ENCODE measurements at regions not wholly inside any gene's neighbourhood (a gene's known extent, or its start where the extent isn't known, plus 50 kb on each side); places are given as distances from the start of the nearest gene placed in this dataset.
"Not testable (repeated sequence)": the region's sequence is repeated elsewhere in the genome, so short reads cannot be mapped to it uniquely, and the experiment has no call there.

DNA sequence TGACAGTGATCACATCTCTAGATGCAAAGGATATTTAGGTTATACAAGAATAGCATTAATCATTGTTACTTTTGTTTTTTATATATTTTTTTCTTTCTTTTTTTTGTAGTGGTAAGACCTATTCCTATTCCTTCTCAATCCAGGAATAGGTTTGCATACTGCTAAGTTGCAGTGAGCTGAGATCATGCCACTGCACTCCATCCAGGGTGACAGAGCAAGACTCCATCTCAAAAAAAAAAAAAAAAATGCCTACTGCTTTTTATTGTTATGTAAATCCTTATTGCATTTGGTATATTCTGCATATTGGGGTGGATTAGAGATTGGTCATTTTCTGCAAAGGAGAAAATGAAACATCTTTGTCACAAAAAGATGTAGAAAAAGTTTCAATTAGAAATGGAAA is 138.2 kb upstream of the FOLH1 start:
- peaks cover 3 to 11% of the 10 kb centered on the region in 2 experiments for H3K9me3 ChIP-seq (ENCODE audit: insufficient read depth in 2 of 2, low read depth in 1 of 2, low read length in 1 of 2)
- CTCF ChIA-PET (ENCODE audit: partially characterized antibody); H2BK120ac ChIP-seq (replicated peaks; ENCODE audit: low read depth, low read length); H3K36me3 ChIP-seq (ENCODE audit: control insufficient read depth in 2 of 4, insufficient read depth in 4 of 4, low read length in 3 of 4); H2AK5ac ChIP-seq (ENCODE audit: low read depth, low read length); H4K5ac ChIP-seq (ENCODE audit: insufficient read length, low read depth, low read length); H3K27me3 ChIP-seq (replicated peaks in 1 of 4; ENCODE audit: control insufficient read depth in 3 of 4, extremely low read depth in 1 of 4, insufficient read depth in 3 of 4, low read length in 3 of 4); H3K79me2 ChIP-seq (ENCODE audit: control insufficient read depth in 1 of 2, insufficient read depth in 2 of 2, low read length in 2 of 2); H3K79me1 ChIP-seq (ENCODE audit: low read depth, low read length); DNase-seq (ENCODE audit: low read depth in 1 of 2, low spot score in 2 of 2); FAIRE-seq; H3K23me2 ChIP-seq (ENCODE audit: low read depth, low read length); H3K23ac ChIP-seq (ENCODE audit: insufficient read length); H2AFZ ChIP-seq (ENCODE audit: low read length); H3K4me1 ChIP-seq (replicated peaks in 1 of 4; ENCODE audit: control insufficient read depth in 3 of 4, insufficient read depth in 4 of 4, low read length in 3 of 4); H3K4me3 ChIP-seq (ENCODE audit: extremely low read depth in 1 of 4, insufficient read depth in 2 of 4, low read depth in 3 of 4, low read length in 4 of 4); H3K4me2 ChIP-seq (ENCODE audit: insufficient read depth in 1 of 2, low read depth in 2 of 2, low read length in 2 of 2); H2BK20ac ChIP-seq (ENCODE audit: low read length); H2BK5ac ChIP-seq (ENCODE audit: low read depth, low read length); H3K56ac ChIP-seq (replicated peaks; ENCODE audit: insufficient read length, low read depth, low read length); H3K27ac ChIP-seq (ENCODE audit: low read depth, low read length); H3K4ac ChIP-seq (replicated peaks; ENCODE audit: insufficient read length, low read depth, low read length); H2BK15ac ChIP-seq (ENCODE audit: low read length); H3K9ac ChIP-seq (replicated peaks in 1 of 4; ENCODE audit: extremely low read depth in 1 of 4, low read depth in 3 of 4, low read length in 3 of 4); H3K14ac ChIP-seq (ENCODE audit: insufficient read length); H4K8ac ChIP-seq (ENCODE audit: extremely low read depth, insufficient read depth, low read length); H3K18ac ChIP-seq (ENCODE audit: extremely low read depth, low read length); H2BK12ac ChIP-seq (ENCODE audit: low read depth, low read length); POLR2A ChIA-PET (ENCODE audit: partially characterized antibody); H4K20me1 ChIP-seq (replicated peaks in 1 of 2; ENCODE audit: control insufficient read depth in 1 of 2, insufficient read depth in 2 of 2, low read length in 2 of 2); H4K91ac ChIP-seq (replicated peaks; ENCODE audit: insufficient read length, low read length): not testable (repeated sequence)

DNA sequence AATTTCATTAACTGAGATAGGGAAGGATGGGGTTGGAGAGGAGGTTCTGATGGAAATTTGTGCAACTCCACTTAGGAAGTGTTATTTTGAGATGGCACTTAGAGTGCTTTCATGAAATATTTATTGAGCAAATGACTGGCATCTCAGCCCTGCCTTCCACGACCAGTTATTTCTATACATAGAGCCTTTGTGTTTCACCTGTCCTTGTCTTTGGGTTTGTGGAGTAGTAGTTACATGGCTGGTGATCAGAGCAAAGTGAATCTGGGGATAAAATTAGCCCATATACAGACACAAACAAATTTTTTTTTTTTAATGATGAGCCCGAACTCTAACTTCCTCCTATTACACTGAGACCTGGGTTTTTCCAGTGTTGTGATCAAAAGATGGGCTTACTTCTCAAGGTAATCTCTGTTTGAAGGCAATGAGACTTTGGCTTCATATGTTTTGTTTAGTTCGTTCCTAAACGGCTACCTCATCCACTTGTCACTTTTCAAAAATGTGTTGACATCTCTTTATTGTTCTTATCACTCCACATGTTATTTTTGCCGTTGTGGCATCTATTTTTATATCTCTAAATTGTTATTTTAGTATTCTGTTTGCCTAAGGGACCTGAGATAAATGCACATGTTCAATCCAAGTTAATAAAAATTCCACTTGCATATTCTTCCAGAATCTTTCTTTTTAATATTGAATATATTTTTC is 120.2 kb upstream of the FOLH1 start:
- H4K8ac ChIP-seq (ENCODE audit: extremely low read depth, insufficient read depth, low read length); H2BK15ac ChIP-seq (ENCODE audit: low read length); H4K91ac ChIP-seq (replicated peaks; ENCODE audit: insufficient read length, low read length); H4K20me1 ChIP-seq (replicated peaks in 1 of 2; ENCODE audit: control insufficient read depth in 1 of 2, insufficient read depth in 2 of 2, low read length in 2 of 2); FAIRE-seq; H3K4me1 ChIP-seq (replicated peaks in 1 of 4; ENCODE audit: control insufficient read depth in 3 of 4, insufficient read depth in 4 of 4, low read length in 3 of 4); H3K18ac ChIP-seq (ENCODE audit: extremely low read depth, low read length); H2BK20ac ChIP-seq (ENCODE audit: low read length); H3K36me3 ChIP-seq (ENCODE audit: control insufficient read depth in 2 of 4, insufficient read depth in 4 of 4, low read length in 3 of 4); H3K56ac ChIP-seq (replicated peaks; ENCODE audit: insufficient read length, low read depth, low read length); H3K4me2 ChIP-seq (ENCODE audit: insufficient read depth in 1 of 2, low read depth in 2 of 2, low read length in 2 of 2); CTCF ChIA-PET (ENCODE audit: partially characterized antibody); H3K9ac ChIP-seq (replicated peaks in 1 of 4; ENCODE audit: extremely low read depth in 1 of 4, low read depth in 3 of 4, low read length in 3 of 4); H2BK5ac ChIP-seq (ENCODE audit: low read depth, low read length); H3K4me3 ChIP-seq (ENCODE audit: extremely low read depth in 1 of 4, insufficient read depth in 2 of 4, low read depth in 3 of 4, low read length in 4 of 4); H2BK120ac ChIP-seq (replicated peaks; ENCODE audit: low read depth, low read length); H3K23me2 ChIP-seq (ENCODE audit: low read depth, low read length); H3K14ac ChIP-seq (ENCODE audit: insufficient read length); DNase-seq (ENCODE audit: low read depth in 1 of 2, low spot score in 2 of 2); H3K79me1 ChIP-seq (ENCODE audit: low read depth, low read length); H2AFZ ChIP-seq (ENCODE audit: low read length); H3K4ac ChIP-seq (replicated peaks; ENCODE audit: insufficient read length, low read depth, low read length); H3K27me3 ChIP-seq (replicated peaks in 1 of 4; ENCODE audit: control insufficient read depth in 3 of 4, extremely low read depth in 1 of 4, insufficient read depth in 3 of 4, low read length in 3 of 4); H3K79me2 ChIP-seq (ENCODE audit: control insufficient read depth in 1 of 2, insufficient read depth in 2 of 2, low read length in 2 of 2); H4K5ac ChIP-seq (ENCODE audit: insufficient read length, low read depth, low read length); H2AK5ac ChIP-seq (ENCODE audit: low read depth, low read length); H3K27ac ChIP-seq (ENCODE audit: low read depth, low read length); POLR2A ChIA-PET (ENCODE audit: partially characterized antibody); H2BK12ac ChIP-seq (ENCODE audit: low read depth, low read length); H3K23ac ChIP-seq (ENCODE audit: insufficient read length): not testable (repeated sequence)
- peaks cover 21 to 38% of the 10 kb centered on the region in 2 experiments; a peak in 3 of 4 replicates for H3K9me3 ChIP-seq (ENCODE audit: insufficient read depth in 2 of 2, low read depth in 1 of 2, low read length in 1 of 2)
- 79% methylated on average over 5 of the region's 5 CpGs; no CpG with 5 or more reads in 1 of the 2 experiments for WGBS, 2 experiments (ENCODE audit: extremely low coverage in 1 of 2, insufficient coverage in 1 of 2, insufficient read length in 1 of 2, insufficient replicate concordance in 2 of 2, low coverage in 1 of 2, low lambda C conversion rate in 2 of 2, missing lambda C conversion rate in 1 of 2)

Measured in H1 (cell line).